ENCODE measurements at regions not wholly inside any gene's neighbourhood (a gene's known extent, or its start where the extent isn't known, plus 50 kb on each side); places are given as distances from the start of the nearest gene placed in this dataset.

DNA sequence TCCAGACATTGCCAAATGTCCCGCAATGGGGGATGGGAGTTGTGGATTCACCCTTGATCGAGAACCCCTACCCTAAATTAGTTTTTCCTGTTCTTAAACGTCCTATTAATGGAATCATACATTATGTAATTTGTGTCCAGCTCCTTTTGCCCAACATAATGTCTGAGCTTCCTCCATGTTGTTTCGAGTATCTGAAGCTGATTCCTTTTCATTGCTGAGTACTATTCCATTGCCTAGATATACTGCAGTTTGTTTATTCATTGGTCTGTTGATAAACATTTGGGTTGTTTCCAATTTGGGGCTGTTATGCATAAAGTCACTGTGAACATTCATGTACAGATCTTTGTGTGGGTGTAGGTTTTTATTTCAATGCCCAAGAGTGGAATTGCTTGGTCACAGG is 251.3 kb downstream of the BCOR start:
- no peak for TF ChIP-seq ZNF274 (IDR thresholded peaks at IDR 0.05; ENCODE audit: low read depth, low read length)
- no peak for TF ChIP-seq YY1 (IDR thresholded peaks at IDR 0.05; ENCODE audit: insufficient read depth, insufficient read length)
- TF ChIP-seq SUZ12 (IDR thresholded peaks at IDR 0.05; ENCODE audit: extremely low read depth, insufficient read depth, insufficient read length) = no peak

Data from NT2/D1 (cell line).